IMR-90 (cell line): ENCODE measurements at regions not wholly inside any gene's neighbourhood (a gene's known extent, or its start where the extent isn't known, plus 50 kb on each side); places are given as distances from the start of the nearest gene placed in this dataset.

Experiments
- ATAC-seq: fragments of 200-7000 bp; cut with Tn5 transposase; 2 replicates; pipeline ENCODE4 v1.9.1; 2020; ENCODE audit warnings: low read depth, mild to moderate bottlenecking, moderate library complexity
- BruUV-seq: library from RNA; stranded (reverse); fragments of 400-500 nt; replicated peaks from 2 replicates; lab custom pipeline; 2021; lab: Mats Ljungman, UMichigan
- CTCF ChIA-PET: fragments of 300-600 bp; formaldehyde crosslinking; extraction: SDS; loops from one replicate; lab custom pipeline; 2021; ENCODE audit warnings: antibody characterized with exemption; lab: Yijun Ruan, JAX
- POLR2A ChIA-PET: fragments of 300-600 bp; sonication (Branson Sonifier 250); formaldehyde crosslinking; loops from one replicate; lab custom pipeline; 2022; ENCODE audit warnings: antibody characterized with exemption; ENCODE audit not compliant: unreplicated experiment; lab: Charles Lee
- DNase-seq: peaks from one replicate; pipeline ENCODE4 v3.0.0; 2013
- H2AFZ ChIP-seq: replicated peaks from 2 replicates; pipeline ENCODE3; 2013; ENCODE audit warnings: low read length, mild to moderate bottlenecking; ENCODE audit not compliant: poor library complexity
- H2AK5ac ChIP-seq: 2 replicates; pipeline ENCODE4 v1.6.1; 2013; ENCODE audit warnings: low read depth, low read length, inconsistent platforms
- H2AK9ac ChIP-seq: replicated peaks from 2 replicates; pipeline ENCODE3; 2013; ENCODE audit warnings: mild to moderate bottlenecking, low read depth, low read length, moderate library complexity; ENCODE audit not compliant: poor library complexity
- H2BK120ac ChIP-seq: 2 replicates; pipeline ENCODE4 v1.6.1; 2013; ENCODE audit warnings: low read depth, low read length, inconsistent platforms
- H2BK15ac ChIP-seq: 3 replicates; pipeline ENCODE4 v1.6.1; 2013; ENCODE audit warnings: low read depth, low read length, inconsistent platforms
- H2BK20ac ChIP-seq: 2 replicates; pipeline ENCODE4 v1.6.1; 2013; ENCODE audit warnings: low read depth, mild to moderate bottlenecking, inconsistent platforms, low read length, moderate library complexity
- H2BK5ac ChIP-seq: 2 replicates; pipeline ENCODE4 v1.6.1; 2013; ENCODE audit warnings: mild to moderate bottlenecking, low read depth, low read length, inconsistent platforms; ENCODE audit not compliant: poor library complexity, severe bottlenecking
- H3K14ac ChIP-seq: replicated peaks from 2 replicates; pipeline ENCODE4 v1.6.1; 2013; ENCODE audit warnings: low read depth, low read length, inconsistent platforms
- H3K18ac ChIP-seq: 2 replicates; pipeline ENCODE4 v1.6.1; 2013; ENCODE audit warnings: low read depth, low read length, control low read depth
- H3K23ac ChIP-seq: 2 replicates; pipeline ENCODE4 v1.6.1; 2013; ENCODE audit warnings: low read depth, low read length, inconsistent platforms
- H3K27ac ChIP-seq: 2 replicates; pipeline ENCODE4 v1.5.1; 2013; ENCODE audit warnings: mild to moderate bottlenecking, control low read depth, low read length; ENCODE audit not compliant: insufficient read depth
- H3K27me3 ChIP-seq: 2 replicates; pipeline ENCODE4 v1.6.1; 2013; ENCODE audit warnings: low read length; ENCODE audit not compliant: control insufficient read depth, insufficient read depth
- H3K36me3 ChIP-seq: 2 replicates; pipeline ENCODE4 v1.6.1; 2013; ENCODE audit warnings: low read length, mixed read lengths; ENCODE audit not compliant: control insufficient read depth, insufficient read depth
- H3K4ac ChIP-seq: 2 replicates; pipeline ENCODE4 v1.6.1; 2013; ENCODE audit warnings: low read depth, low read length, inconsistent platforms
- H3K4me1 ChIP-seq: 2 replicates; pipeline ENCODE4 v1.6.1; 2013; ENCODE audit warnings: low read length, mixed read lengths; ENCODE audit not compliant: control insufficient read depth, insufficient read depth
- H3K4me2 ChIP-seq: 2 replicates; pipeline ENCODE4 v1.6.1; 2013; ENCODE audit warnings: low read depth, mild to moderate bottlenecking, control low read depth, low read length, moderate library complexity
- H3K4me3 ChIP-seq: 2 replicates; pipeline ENCODE4 v1.5.1; 2013; ENCODE audit warnings: low read depth, mild to moderate bottlenecking, control low read depth, low read length, moderate library complexity; ENCODE audit not compliant: insufficient read depth
- H3K56ac ChIP-seq: 2 replicates; pipeline ENCODE4 v1.6.1; 2013; ENCODE audit warnings: low read length, inconsistent platforms; ENCODE audit not compliant: insufficient read depth; ENCODE audit errors: extremely low read depth
- H3K79me1 ChIP-seq, 2 experiments: 2 replicates each; pipeline ENCODE4 v1.6.1; 2013; ENCODE audit warnings: low read length in 2 of 2, inconsistent platforms in 1 of 2, low read depth in 1 of 2
- H3K9ac ChIP-seq: 2 replicates; pipeline ENCODE4 v1.6.1; 2013; ENCODE audit warnings: low read depth, low read length, control low read depth
- H3K9me1 ChIP-seq: 2 replicates; pipeline ENCODE4 v1.6.1; 2013; ENCODE audit warnings: low read length, inconsistent platforms; ENCODE audit not compliant: insufficient read depth
- H3K9me3 ChIP-seq: 2 replicates; pipeline ENCODE4 v1.6.1; 2013; ENCODE audit warnings: low read length; ENCODE audit not compliant: control insufficient read depth, insufficient read depth
- H4K20me1 ChIP-seq: 2 replicates; pipeline ENCODE4 v1.6.1; 2013; ENCODE audit warnings: low read length, inconsistent platforms; ENCODE audit not compliant: insufficient read depth
- H4K5ac ChIP-seq: 2 replicates; pipeline ENCODE4 v1.6.1; 2013; ENCODE audit warnings: mild to moderate bottlenecking, low read depth, low read length, control low read depth
- H4K8ac ChIP-seq, 2 experiments: 2 replicates each; pipeline ENCODE4 v1.6.1; 2013; ENCODE audit warnings: low read depth in 2 of 2, low read length in 2 of 2, control low read depth in 1 of 2, inconsistent platforms in 1 of 2
- H4K91ac ChIP-seq: 2 replicates; pipeline ENCODE4 v1.6.1; 2013; ENCODE audit warnings: low read depth, low read length, inconsistent platforms; ENCODE audit not compliant: insufficient read depth
- CHD1 ChIP-seq: IDR thresholded peaks from 2 replicates; pipeline ENCODE4 v1.6.1; 2012; ENCODE audit warnings: low read depth, low read length, improper control_type of control experiment
- MAFK ChIP-seq: IDR thresholded peaks from 2 replicates; pipeline ENCODE4 v1.6.1; 2012; ENCODE audit warnings: low read depth, low read length, improper control_type of control experiment
- MXI1 ChIP-seq: IDR thresholded peaks from 2 replicates; pipeline ENCODE4 v1.6.1; 2012; ENCODE audit warnings: low read depth, mild to moderate bottlenecking, low read length, moderate library complexity, borderline replicate concordance
- NFE2L2 ChIP-seq: fragments of 150-350 bp; IDR thresholded peaks from 2 replicates; pipeline ENCODE4 v1.6.1; 2016; ENCODE audit warnings: low read depth, mild to moderate bottlenecking, low read length
- RFX5 ChIP-seq: IDR thresholded peaks from 2 replicates; pipeline ENCODE4 v1.8.0; 2012; ENCODE audit warnings: low read depth, mild to moderate bottlenecking, low read length, moderate library complexity
- WGBS, 2 experiments: methylation state at CpG; one replicate each; pipeline versions ENCODE4 v1.1.5 to v1.1.7; 2013; ENCODE audit warnings: missing lambda C conversion rate in 2 of 2; ENCODE audit not compliant: insufficient read length in 1 of 2; ENCODE audit errors: extremely low coverage in 2 of 2; 5-methylcytosine and 5-hydroxymethylcytosine counted together
- dilution Hi-C: fragments of 300-500 bp; cut with HindIII; formaldehyde crosslinking; loops from one replicate; pipeline ENCODE4 v1.14.3; 2018; ENCODE audit warnings: low sequenced_read_pairs; ENCODE audit not compliant: unreplicated experiment
- in situ Hi-C: fragments of 300-500 bp; cut with MboI; formaldehyde crosslinking; loops from 3 replicates; pipeline ENCODE4 v1.14.3; 2019; ENCODE audit warnings: low sequenced_read_pairs, inconsistent platforms, mixed read lengths
- intact Hi-C: fragments of 100-400 bp; cut with micrococcal nuclease; formaldehyde crosslinking; loops from 2 replicates; pipeline ENCODE4 v1.10.0; 2022

DNA sequence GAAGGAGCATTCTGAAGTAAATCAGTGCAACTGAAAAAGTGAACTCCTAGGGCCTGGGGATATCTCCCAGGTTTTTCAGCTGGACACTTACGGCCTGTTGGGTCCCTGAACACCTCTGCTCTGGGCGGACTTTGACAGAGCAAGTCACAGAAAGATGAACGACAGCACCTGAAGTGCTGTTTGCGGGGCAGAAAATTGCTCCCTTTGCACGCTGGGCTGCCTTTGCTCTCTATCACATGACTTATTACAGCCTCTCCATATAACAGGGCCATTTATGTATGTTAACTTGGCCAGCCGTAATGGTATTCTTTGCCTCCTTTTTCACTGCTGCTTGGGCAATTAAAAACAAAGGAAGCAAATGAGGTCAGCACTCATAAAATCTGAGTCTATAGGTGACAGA is 332.9 kb downstream of the BARHL2 start:
- Histone ChIP-seq H2AK5ac (no peak overlapping the region), H2BK15ac (no peak overlapping the region), H3K79me1 (no peaks in the 10 kb centered on the region)

More for the DNA sequence above, 332.9 kb downstream of the BARHL2 start:
- ChIA-PET POLR2A (no interaction called here), CTCF (no interaction called here)
- intact Hi-C loops, result no loop called here
- 62% methylated on average over 2 of the region's 6 CpGs; no CpG with 5 or more reads in 1 of the 2 experiments for WGBS, 2 experiments
- Histone ChIP-seq H4K8ac (no peak overlapping the region), H4K20me1 (no peaks in the 10 kb centered on the region), H4K5ac (no peak overlapping the region), H2BK20ac (no peak overlapping the region), H3K18ac (no peak overlapping the region), H3K4me3 (no peak overlapping the region), H3K9me3 (no peaks in the 10 kb centered on the region), H3K27ac (no peak overlapping the region), H2AFZ (no peak overlapping the region), H3K9ac (no peak overlapping the region), H3K36me3 (no peaks in the 10 kb centered on the region), H3K23ac (no peak overlapping the region), H3K4me1 (no peaks in the 10 kb centered on the region), H2BK120ac (no peak overlapping the region), H3K14ac (no peak overlapping the region), H2AK9ac (no peak overlapping the region), H4K91ac (no peak overlapping the region), H3K9me1 (no peaks in the 10 kb centered on the region), H3K4me2 (no peak overlapping the region), H2BK5ac (no peak overlapping the region), H3K4ac (no peak overlapping the region), H3K27me3 (no peaks in the 10 kb centered on the region), H3K56ac (no peak overlapping the region)
- dilution Hi-C loops, result no loop called here
- in situ Hi-C loops, result no loop called here
- DNase-seq (no peak), ATAC-seq (no peak)
- TF ChIP-seq MAFK (no peak), NFE2L2 (no peak), RFX5 (no peak), CHD1 (no peak), MXI1 (no peak)
- BruUV-seq, result no TSS peak
